Prostate gland (tissue), 2 donors: ENCODE measurements at regions not wholly inside any gene's neighbourhood (a gene's known extent, or its start where the extent isn't known, plus 50 kb on each side); places are given as distances from the start of the nearest gene placed in this dataset.

Experiments used
- CTCF ChIP-seq, 4 experiments: fragments of 200-600 bp in 2 of 4; fragments of 450-650 bp in 2 of 4; sonication (generic) in 2 of 4; IDR thresholded peaks; 1 replicate in 3 of 4; 2 replicates in 1 of 4; pipeline ENCODE4 v1.5.1; 2016 to 2019; ENCODE audit warnings: antibody characterized with exemption in 4 of 4, mild to moderate bottlenecking in 2 of 4, moderate library complexity in 2 of 4
- POLR2A ChIP-seq: fragments of 450-650 bp; IDR thresholded peaks from one replicate; pipeline ENCODE4 v1.6.1; 2016; ENCODE audit warnings: antibody characterized with exemption, mild to moderate bottlenecking

DNA sequence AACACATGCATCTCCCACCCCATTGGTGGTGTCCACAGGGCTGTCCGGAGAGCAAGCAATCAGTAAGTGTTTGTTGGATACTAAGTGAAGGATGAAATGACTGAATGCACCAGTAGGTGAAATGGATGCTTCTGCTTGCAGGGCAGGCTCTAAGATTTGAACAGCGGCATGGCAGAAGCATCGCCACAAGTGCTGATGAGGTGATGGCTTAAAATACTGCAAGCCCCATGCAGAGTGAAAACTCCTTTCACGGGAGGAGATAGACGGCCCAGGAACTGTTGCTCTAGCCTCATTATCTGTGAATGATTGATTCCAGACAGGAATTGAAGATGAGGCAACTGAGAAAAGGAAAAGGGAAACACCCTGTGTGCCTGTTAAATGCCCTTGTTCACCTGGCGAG lies 158.9 kb downstream of the LY86 start:
- no peak for TF ChIP-seq POLR2A
- TF ChIP-seq CTCF (IDR thresholded peaks at IDR 0.05), result no peak
